GM23248 (cell line): ENCODE measurements at regions not wholly inside any gene's neighbourhood (a gene's known extent, or its start where the extent isn't known, plus 50 kb on each side); places are given as distances from the start of the nearest gene placed in this dataset.

Source experiments
- EZH2 ChIP-seq: fragments of 200-600 bp; sonication (generic); IDR thresholded peaks from 2 replicates; pipeline ENCODE4 v1.6.1; 2018; ENCODE audit warnings: antibody characterized with exemption, mild to moderate bottlenecking; ENCODE audit not compliant: insufficient read depth, poor library complexity, severe bottlenecking
- EZH2phosphoT487 ChIP-seq: fragments of 200-600 bp; sonication (generic); IDR thresholded peaks from 2 replicates; pipeline ENCODE4 v1.6.1; 2018; ENCODE audit warnings: antibody characterized with exemption, moderate library complexity, mild to moderate bottlenecking, low read depth; ENCODE audit not compliant: insufficient read depth

DNA sequence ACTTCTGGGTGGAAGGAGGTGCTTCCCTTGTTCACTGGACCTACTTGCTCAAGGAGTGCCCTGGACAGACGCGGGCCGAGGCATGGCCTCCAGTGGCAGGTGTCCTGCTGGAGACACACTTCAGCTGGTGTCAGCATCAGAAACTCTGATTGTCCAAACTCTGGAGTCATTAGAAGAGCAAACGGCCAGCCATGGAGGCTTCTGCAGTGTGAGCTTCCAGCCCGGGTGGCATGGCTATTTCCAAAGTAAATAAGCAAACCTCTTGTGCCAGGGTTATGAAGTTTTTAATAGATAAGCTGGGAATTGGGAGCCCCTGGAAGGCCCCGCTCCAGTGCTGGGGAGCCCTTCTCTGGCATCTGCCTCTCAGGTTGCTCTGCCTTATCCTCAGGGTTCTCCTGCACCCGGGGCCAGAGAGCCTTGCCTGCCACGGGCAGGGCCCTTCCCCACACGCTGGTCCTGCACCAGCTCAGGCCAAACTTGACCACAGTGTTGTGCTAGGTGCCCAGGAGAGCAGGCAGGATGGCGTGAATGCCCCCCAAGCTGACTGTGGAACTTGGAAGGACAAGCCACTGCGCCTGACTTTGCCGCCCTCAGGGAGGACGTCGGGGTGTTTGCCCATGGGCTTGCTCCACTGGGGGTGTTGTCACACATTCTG is 285.6 kb downstream of the GADD45G start:
- TF ChIP-seq EZH2 (no peak), EZH2phosphoT487 (no peak)
